Neural cell (in vitro differentiated cells): ENCODE measurements at regions not wholly inside any gene's neighbourhood (a gene's known extent, or its start where the extent isn't known, plus 50 kb on each side); places are given as distances from the start of the nearest gene placed in this dataset.

Source experiments
- MXI1 ChIP-seq: fragments of 450-650 bp; conservative IDR thresholded peaks from 2 replicates; pipeline ENCODE4 v1.6.1; 2014; ENCODE audit warnings: antibody characterized with exemption, mild to moderate bottlenecking; ENCODE audit not compliant: poor library complexity, severe bottlenecking
- REST ChIP-seq: IDR thresholded peaks from 2 replicates; pipeline ENCODE4 v1.6.1; 2012; ENCODE audit warnings: borderline replicate concordance

GRCh38 chr5:7053528-7054209 is 340.4 kb downstream of the TENT4A start:
- no peak for TF ChIP-seq REST
- TF ChIP-seq MXI1: no peak
